ENCODE measurements at regions not wholly inside any gene's neighbourhood (a gene's known extent, or its start where the extent isn't known, plus 50 kb on each side); places are given as distances from the start of the nearest gene placed in this dataset.
"Not testable (repeated sequence)": the region's sequence is repeated elsewhere in the genome, so short reads cannot be mapped to it uniquely, and the experiment has no call there.

DNA sequence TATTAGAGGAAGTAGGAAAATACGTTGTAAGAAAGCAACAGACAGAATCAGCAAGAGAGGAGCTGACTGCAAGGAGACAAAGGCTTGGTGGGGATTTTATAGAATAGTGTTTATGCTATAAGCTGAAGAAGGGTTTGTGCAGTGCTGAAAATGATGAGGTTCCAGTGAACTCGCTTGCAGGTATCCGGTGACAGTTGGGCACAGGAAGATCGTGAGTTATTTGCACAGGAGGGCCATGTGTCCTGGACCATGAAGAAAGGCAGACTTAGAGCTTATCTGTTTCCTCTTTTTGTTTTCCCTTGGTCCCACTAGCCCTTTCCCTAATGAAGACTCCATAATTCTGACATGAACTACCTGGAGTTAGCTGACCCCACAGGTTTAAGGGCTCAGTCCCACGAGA is 61.4 kb downstream of the NXNL2 start:
- no peak for DNase-seq

GRCh38 chr9:88604836-88605511 is 70.0 kb downstream of the NXNL2 start:
- DNase-seq: no peak

GRCh38 chr9:88605512-88606362 is 70.8 kb downstream of the NXNL2 start:
- DNase-seq: peak; percentile 43 to 54 (median 47)

DNA sequence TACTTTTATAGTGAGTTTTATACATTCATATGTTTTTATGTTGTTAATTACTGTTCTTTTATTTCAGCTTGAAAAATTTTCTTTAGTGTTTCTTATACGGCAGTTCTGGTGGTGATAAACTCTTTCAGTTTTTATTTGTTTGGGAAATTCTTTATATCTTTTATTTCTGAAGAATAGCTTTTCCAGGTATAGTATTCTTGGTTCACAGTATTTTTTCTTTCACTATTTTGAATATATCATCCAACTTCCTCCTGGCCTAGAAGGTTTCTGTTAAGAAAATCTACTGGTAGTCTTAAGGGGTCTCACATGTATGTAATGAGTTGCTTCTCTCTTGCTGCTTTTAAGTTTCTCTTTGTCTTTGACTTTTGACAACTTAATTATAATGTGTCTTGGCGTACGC is 79.4 kb downstream of the NXNL2 start:
- DNase-seq: no peak

GRCh38 chr9:88623698-88624097 is 88.7 kb downstream of the NXNL2 start:
- DNase-seq: no peak

GRCh38 chr9:88628114-88628513 is 93.1 kb downstream of the NXNL2 start:
- DNase-seq: no peak

DNA sequence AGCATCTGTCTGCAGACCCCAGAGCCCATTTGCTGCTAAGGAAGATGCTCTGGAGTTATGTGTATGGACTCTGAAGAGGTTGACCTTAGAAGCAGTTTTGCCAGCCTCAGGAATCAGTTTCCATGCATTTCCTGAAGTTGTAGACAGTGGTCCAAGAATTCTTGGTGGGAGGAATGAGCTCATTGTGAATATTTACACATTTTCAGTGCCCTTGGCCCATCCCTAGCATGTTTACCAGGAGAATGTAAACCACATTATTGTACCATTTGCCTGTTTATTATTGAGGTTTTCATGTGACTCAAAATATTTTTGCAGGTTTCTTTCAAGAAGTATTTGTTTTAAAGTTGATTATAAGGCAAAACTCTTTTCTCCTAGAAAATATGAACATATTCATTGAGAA is 93.8 kb downstream of the NXNL2 start:
- DNase-seq: no peak

DNA sequence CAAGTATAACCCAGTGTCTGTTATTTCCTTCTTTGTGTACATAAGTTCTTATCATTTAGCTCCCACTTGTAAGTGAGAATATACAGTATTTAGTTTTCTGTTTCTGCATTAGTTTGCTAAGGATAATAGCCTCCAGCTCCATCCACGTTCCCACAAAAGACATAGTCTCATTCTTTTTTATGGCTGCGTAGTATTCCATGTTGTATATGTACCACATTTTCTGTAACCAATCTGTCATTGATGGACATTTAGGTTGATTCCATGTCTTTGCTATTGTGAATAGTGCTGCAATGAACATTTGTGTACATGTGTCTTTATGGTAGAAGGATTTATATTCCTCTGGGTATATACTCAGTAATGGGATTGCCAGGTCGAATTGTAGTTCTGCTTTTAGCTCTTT is 95.6 kb downstream of the NXNL2 start:
- DNase-seq: not testable (repeated sequence)

DNA sequence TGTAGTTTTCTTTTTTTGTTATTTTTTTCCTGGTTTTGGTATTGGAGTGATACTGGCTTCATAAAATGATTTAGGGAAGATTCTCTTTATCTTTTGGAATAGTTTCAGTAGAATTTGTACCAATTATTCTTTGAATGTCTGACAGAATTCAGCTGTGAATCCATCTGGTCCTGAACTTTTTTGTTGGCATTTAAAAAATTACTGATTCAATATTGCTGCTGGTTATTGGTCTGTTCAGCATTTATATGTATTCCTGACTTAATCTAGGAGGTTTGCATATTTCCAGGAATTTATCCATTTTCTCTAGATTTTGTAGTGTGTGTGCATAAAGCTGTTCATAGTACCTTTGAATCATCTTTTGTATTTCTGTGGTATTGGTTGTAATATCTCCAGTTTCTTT is 100.2 kb downstream of the NXNL2 start:
- DNase-seq: no peak

GRCh38 chr9:88641456-88642240 is 106.7 kb downstream of the NXNL2 start:
- DNase-seq: no peak

DNA sequence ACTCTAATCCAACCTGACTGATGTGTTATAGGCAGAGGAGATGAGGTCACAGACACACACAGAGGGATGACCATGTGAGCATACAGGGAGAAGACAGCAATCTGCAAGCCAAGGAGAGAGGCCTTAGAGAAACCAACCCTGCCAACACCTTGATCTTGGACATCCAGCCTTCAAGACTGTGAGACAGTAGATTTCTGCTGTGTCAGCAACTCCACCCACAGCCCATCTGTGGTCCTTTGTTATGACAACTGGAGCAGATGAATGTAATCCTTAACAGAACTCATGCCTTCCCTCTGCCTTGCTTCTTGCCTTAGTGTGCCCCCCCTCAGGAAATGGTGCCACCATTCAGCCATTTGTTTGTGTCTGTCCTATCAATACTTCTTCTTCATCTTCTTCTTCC is 107.4 kb downstream of the NXNL2 start:
- DNase-seq: no peak

DNA sequence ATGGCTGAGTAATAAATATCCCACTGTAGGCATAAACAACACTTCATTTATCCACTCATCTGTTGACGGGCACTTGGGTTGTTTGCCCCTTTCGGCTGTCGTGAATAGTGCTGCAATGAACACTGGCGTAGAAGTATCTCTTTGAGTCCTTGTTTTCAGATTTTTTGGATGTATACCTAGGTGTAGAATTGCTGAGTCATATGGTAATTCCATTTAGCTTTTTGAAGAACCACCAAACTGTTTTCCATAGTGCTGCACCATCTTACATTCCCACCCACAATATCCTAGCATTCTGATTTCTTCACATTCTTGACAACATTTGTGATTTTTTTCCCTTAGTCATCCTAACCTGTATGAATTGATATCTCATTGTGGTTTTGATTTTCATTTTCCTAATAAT is 109.0 kb downstream of the NXNL2 start:
- DNase-seq: no peak

DNA sequence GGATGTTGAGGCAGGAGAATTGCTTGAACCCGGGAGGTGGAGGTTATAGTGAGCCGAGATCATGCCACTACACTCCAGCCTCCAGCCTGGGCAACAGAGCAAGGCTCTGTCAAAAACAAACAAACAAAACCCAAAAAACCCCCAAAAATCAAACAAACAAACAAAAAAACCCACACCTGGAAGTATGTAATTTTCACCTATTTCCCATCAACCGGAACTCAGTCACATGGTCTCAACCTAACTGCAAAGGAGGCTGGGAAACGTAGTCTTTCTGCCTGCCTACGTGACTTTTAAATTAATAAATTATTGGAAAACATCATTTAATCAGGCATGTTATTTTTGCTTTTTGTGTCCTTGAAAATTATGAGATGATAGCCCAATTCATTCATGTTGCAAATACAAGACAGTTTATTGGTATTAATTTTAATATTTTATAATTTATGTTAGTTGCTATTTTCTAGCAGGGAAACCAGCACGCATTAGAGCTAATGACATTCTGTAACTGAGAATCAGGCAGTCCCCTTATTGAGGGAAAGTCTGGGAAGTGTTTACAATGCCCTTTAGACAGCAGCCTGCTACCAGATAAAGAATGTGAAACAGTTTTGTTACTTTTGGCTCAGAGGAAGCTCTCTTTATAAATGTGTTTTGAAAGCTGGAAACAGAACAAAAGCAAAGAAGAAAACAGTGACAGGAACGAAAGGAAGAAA is 110.3 kb downstream of the NXNL2 start:
- DNase-seq: peak in 1 of 3 donors; percentile 16

DNA sequence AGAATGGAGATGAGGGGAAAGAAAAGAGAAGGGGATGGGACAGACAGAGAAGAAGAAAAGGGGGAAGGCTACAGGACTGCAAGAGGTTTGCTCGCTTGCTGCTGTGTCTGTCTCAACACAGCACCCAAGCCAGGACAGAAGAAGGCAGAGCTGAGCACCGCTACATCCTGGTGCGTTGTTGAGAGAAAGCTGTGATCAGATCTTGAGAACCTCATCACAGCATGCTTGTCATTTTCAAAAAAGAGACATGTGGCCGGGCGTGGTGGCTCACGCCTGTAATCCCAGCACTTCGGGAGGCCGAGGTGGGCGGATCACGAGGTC is 110.9 kb downstream of the NXNL2 start:
- DNase-seq: no peak

DNA sequence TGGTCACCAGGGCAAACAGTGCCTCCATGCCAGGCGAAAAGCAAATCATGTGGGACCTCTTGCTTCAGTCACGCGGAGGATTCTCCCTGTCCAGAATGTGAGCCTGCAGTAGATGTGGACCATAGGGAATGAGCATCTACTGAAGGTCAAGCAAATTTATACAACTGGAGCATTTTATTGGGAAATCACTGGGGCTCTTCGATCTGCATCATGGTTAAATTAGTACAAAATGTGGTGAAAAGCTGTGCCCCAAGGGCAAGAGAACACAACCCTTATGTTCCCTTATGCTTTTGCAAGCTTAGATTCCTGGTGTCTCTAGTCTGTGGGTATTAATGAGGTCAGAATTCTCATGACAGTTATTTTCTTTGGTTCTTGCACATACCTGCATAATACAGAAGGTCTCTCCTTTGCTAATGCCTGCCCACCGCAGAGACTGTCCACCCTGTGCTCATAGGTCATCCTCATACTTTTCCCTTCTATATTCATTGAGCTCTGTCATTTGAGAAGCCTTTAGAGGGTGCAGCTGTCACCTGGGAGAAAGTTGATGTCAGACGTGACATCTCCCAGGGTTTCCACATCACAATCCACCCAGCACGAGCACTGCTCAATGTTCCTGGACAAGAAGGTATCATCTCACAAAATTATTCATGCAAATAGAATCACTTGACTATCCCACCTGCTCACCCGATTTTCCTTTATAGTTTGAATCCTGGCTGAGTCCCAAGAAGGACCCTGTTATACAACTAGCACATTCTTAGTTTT is 111.7 kb downstream of the NXNL2 start:
- peak in 2 of 3 donors; percentile 25 to 29 for DNase-seq

DNA sequence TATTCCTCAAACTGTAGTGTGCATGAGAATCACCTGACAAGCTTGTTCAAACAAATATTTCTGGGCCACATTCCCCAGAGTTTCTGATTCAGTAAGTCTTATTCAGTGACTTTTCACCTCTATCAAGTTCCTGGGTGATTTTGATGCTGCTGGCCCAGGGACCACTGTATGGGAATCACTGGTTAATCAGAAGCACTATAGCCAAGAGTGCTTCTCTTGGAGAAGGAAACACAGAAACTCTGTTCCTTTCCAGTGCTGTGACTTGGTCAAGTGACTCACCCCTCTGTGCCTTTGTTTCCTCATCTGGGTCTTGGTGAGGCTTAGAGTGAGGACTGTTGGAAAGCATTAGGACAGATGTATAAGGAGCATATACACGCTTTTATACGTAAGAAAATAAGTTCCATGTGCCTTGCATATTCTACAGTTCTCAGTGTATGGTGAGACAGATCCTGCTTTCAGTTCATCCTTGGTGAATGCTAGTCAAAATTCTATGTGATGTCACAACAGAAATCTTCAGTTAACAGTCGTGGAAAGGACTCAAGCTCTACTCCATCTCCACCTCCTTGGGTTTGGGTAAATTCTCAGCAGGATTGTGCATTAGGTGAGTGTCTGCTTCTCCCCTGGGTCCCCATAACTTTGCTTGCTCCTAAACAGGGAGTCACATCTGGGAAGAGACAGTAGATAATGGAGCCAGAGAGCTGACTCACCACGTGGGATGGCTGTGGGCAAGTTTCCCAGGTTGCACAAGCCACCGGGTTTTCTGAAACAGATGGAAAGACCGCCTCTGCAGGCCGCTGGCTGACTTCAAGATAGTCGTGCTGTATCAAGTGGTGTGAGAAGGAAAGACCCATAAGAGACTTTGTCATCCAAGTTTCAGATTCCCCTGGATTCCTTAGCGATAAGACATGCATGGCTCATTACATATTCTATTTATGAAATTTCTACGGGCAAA is 117.0 kb downstream of the NXNL2 start:
- peak; percentile 94 to 97 (median 96) for DNase-seq

DNA sequence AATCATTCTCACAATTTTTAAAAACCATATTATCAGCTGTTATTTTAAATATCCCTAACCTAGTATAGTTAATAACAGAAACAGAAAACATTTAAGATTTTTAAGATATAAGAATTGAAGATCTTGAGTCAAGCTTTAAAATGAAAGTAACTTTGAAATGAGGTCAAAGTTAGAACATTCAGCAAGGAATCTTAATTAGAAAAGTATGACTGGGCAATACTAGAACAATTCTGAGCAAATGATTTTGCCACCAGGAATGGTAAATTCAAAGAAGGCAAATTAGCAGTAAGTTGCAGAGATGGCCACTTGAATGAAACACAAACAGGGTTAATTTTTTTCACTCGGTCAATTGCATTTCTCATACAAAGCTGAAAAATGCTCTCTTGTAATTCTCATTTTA is 117.9 kb downstream of the NXNL2 start:
- no peak for DNase-seq

DNA sequence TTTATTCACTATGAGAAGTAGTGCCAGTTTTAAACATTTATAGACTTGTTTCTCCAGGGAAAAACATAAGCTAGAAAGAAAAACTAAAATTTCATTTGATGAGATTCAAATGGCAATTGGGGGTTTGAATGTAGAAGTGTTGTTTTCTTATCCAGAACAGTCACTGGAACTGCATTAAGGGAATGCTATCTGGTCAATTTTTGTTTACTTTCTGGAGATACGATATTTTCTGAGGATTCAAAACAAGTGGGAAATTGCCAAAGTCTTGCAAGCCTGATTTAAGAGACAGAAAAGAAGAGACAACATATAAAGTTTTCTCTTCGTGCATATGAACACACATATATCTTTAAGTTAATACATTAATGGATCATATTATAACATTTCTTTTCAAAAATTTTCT is 118.4 kb downstream of the NXNL2 start:
- DNase-seq: peak in 1 of 3 donors; percentile 40

GRCh38 chr9:88653911-88654310 is 118.9 kb downstream of the NXNL2 start:
- peak in 2 of 3 donors; percentile 48 to 51 for DNase-seq

GRCh38 chr9:88657893-88658292 is 122.9 kb downstream of the NXNL2 start:
- peak in 2 of 3 donors; percentile 37 to 57 for DNase-seq

Data from muscle of back (tissue), 3 donors.